DOHH2 (cell line): ENCODE measurements at regions not wholly inside any gene's neighbourhood (a gene's known extent, or its start where the extent isn't known, plus 50 kb on each side); places are given as distances from the start of the nearest gene placed in this dataset.

Experiments
- CTCF ChIP-seq: fragments of 200-600 bp; sonication (generic); IDR thresholded peaks from one replicate; pipeline ENCODE4 v1.5.1; 2014; ENCODE audit warnings: antibody characterized with exemption, mild to moderate bottlenecking, low read depth, low read length; ENCODE audit not compliant: poor library complexity, severe bottlenecking
- EZH2phosphoT487 ChIP-seq: fragments of 200-600 bp; sonication (generic); IDR thresholded peaks from 2 replicates; pipeline ENCODE4 v1.6.1; 2017; ENCODE audit warnings: borderline replicate concordance, mild to moderate bottlenecking, antibody characterized with exemption, low read length, moderate library complexity, mixed read lengths

GRCh38 chr5:98103807-98104206, 669.7 kb upstream of the RGMB start:
- no peak for TF ChIP-seq CTCF
- TF ChIP-seq EZH2phosphoT487: no peak
